Natural killer cell (primary cell): ENCODE measurements at regions not wholly inside any gene's neighbourhood (a gene's known extent, or its start where the extent isn't known, plus 50 kb on each side); places are given as distances from the start of the nearest gene placed in this dataset.

ENCODE experiments used
- ATAC-seq, 3 donors: fragments of 150-1000 bp in 2 of 3; fragments of 200-7000 bp in 1 of 3; cut with Tn5 transposase; 1 replicate in 1 of 3; 2 replicates in 2 of 3; pipeline ENCODE4 v1.10.0; 2021; ENCODE audit warnings: mild to moderate bottlenecking in 2 of 3, moderate library complexity in 2 of 3
- DNase-seq, 2 donors: peaks; one replicate each; pipeline versions ENCODE4 v3.0.0 to v3.0.0-alpha.2; 2013 to 2021; ENCODE audit warnings: mixed read lengths in 1 of 2
- H3K27ac ChIP-seq: one replicate; pipeline ENCODE4 v1.5.1; 2013; ENCODE audit warnings: mild to moderate bottlenecking, low read length
- H3K27me3 ChIP-seq: one replicate; pipeline ENCODE4 v1.6.1; 2013; ENCODE audit warnings: low read length; ENCODE audit not compliant: control insufficient read depth, insufficient read depth
- H3K36me3 ChIP-seq: one replicate; pipeline ENCODE4 v1.6.1; 2013; ENCODE audit warnings: low read length; ENCODE audit not compliant: control insufficient read depth, insufficient read depth
- H3K4me1 ChIP-seq: one replicate; pipeline ENCODE4 v1.6.1; 2013; ENCODE audit warnings: low read length; ENCODE audit not compliant: control insufficient read depth, insufficient read depth
- H3K4me3 ChIP-seq: one replicate; pipeline ENCODE4 v1.5.1; 2013; ENCODE audit warnings: low read length
- H3K9me3 ChIP-seq: one replicate; pipeline ENCODE4 v1.6.1; 2013; ENCODE audit warnings: low read length; ENCODE audit not compliant: control insufficient read depth, insufficient read depth
- H3K27ac Mint-ChIP-seq, 2 donors: one replicate each; pipeline ENCODE4 v1.8.0; 2022; ENCODE audit warnings: mild to moderate bottlenecking in 2 of 2, mixed read lengths in 2 of 2, moderate library complexity in 1 of 2
- H3K27me3 Mint-ChIP-seq, 2 donors: one replicate each; pipeline ENCODE4 v1.8.0; 2022; ENCODE audit warnings: low read depth in 2 of 2, mixed read lengths in 2 of 2
- H3K36me3 Mint-ChIP-seq: one replicate; pipeline ENCODE4 v1.8.0; 2022; ENCODE audit warnings: mixed read lengths
- H3K4me1 Mint-ChIP-seq, 2 donors: one replicate each; pipeline ENCODE4 v1.8.0; 2022; ENCODE audit warnings: mixed read lengths in 2 of 2
- H3K4me3 Mint-ChIP-seq: one replicate; pipeline ENCODE4 v1.8.0; 2022; ENCODE audit warnings: mild to moderate bottlenecking, moderate library complexity, mixed read lengths
- H3K9me3 Mint-ChIP-seq, 2 donors: one replicate each; pipeline ENCODE4 v1.8.0; 2022; ENCODE audit warnings: mixed read lengths in 2 of 2
- WGBS: methylation state at CpG from one replicate; pipeline ENCODE4 v1.1.7; 2013; ENCODE audit warnings: missing lambda C conversion rate; ENCODE audit not compliant: insufficient coverage; 5-methylcytosine and 5-hydroxymethylcytosine counted together
- intact Hi-C: fragments of 100-400 bp; cut with micrococcal nuclease; formaldehyde crosslinking; loops from one replicate; pipeline ENCODE4 v1.14.2; 2022
- TF ChIP-seq, protein P1 (sequence below): fragments of 200-600 bp; IDR thresholded peaks from one replicate; pipeline ENCODE4 v1.8.0; 2022; ENCODE audit warnings: antibody characterized with exemption

DNA sequence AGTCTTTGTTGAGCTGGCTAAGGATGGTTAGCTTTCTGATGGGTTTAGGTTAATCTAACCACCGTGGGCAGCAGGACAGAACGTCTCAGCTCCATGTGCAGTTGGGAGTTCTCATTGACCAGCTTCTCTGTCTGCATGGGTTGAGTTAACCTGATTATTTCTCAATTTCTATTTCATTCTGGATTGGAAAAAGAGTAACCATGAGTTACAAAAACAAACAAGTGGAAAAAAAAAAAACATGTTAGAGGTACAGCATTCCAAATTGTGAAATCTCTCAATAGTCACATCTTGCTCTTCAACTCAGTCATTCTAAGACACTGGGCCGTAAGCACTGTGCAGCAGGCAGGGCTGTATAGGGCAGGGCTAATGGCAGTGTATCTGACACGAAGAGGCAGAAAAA is 343.7 kb upstream of the KLF4 start:
- Histone ChIP-seq H3K27ac (no peak overlapping the region), H3K27me3 (no peaks in the 10 kb centered on the region), H3K36me3 (no peaks in the 10 kb centered on the region), H3K9me3 (no peaks in the 10 kb centered on the region), H3K4me1 (no peaks in the 10 kb centered on the region), H3K4me3 (no peak overlapping the region)
- TF ChIP-seq, protein P1, sequence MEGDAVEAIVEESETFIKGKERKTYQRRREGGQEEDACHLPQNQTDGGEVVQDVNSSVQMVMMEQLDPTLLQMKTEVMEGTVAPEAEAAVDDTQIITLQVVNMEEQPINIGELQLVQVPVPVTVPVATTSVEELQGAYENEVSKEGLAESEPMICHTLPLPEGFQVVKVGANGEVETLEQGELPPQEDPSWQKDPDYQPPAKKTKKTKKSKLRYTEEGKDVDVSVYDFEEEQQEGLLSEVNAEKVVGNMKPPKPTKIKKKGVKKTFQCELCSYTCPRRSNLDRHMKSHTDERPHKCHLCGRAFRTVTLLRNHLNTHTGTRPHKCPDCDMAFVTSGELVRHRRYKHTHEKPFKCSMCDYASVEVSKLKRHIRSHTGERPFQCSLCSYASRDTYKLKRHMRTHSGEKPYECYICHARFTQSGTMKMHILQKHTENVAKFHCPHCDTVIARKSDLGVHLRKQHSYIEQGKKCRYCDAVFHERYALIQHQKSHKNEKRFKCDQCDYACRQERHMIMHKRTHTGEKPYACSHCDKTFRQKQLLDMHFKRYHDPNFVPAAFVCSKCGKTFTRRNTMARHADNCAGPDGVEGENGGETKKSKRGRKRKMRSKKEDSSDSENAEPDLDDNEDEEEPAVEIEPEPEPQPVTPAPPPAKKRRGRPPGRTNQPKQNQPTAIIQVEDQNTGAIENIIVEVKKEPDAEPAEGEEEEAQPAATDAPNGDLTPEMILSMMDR = no peak
- intact Hi-C loops = no loop called here
- ATAC-seq (no peak), DNase-seq (no peak)
- H3K4me3 Mint-ChIP-seq = no peak overlapping the region
- H3K36me3 Mint-ChIP-seq = no peaks in the 10 kb centered on the region
- no peak overlapping the region for H3K27ac Mint-ChIP-seq
- WGBS = 79% methylated on average over 4 of the region's 4 CpGs
- no peaks in the 10 kb centered on the region for H3K4me1 Mint-ChIP-seq
- peaks cover 5 to 10% of the 10 kb centered on the region in 2 donors for H3K9me3 Mint-ChIP-seq
- no peaks in the 10 kb centered on the region for H3K27me3 Mint-ChIP-seq

DNA sequence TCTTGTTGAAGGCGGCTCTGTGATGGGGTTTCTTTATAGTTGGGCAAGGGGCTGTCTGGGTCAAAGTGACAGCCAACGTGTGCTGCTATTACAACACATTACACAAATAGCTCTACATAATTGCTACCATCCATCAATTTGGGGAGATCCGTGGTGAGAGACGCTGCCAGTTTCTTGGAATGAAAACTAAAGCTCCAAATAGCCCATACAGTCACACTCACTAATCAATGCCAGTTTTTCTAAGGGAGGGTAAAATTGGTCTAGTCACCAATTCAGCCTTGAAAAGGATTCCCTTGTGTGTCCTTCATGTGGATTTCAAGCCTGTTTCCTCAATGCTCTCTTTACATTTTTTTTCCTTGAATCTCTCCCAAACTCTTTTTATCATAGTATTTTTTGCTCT is 343.3 kb upstream of the KLF4 start:
- H3K36me3 Mint-ChIP-seq = no peaks in the 10 kb centered on the region
- Histone ChIP-seq H3K27me3 (no peaks in the 10 kb centered on the region), H3K27ac (no peak overlapping the region), H3K36me3 (no peaks in the 10 kb centered on the region), H3K4me1 (no peaks in the 10 kb centered on the region), H3K9me3 (no peaks in the 10 kb centered on the region), H3K4me3 (no peak overlapping the region)
- no peak for DNase-seq
- no peak overlapping the region for H3K27ac Mint-ChIP-seq
- no peak for ATAC-seq
- H3K4me3 Mint-ChIP-seq = no peak overlapping the region
- H3K4me1 Mint-ChIP-seq = no peaks in the 10 kb centered on the region
- H3K9me3 Mint-ChIP-seq = peaks cover 5 to 10% of the 10 kb centered on the region in 2 donors
- 81% methylated on average over 2 of the region's 4 CpGs for WGBS
- TF ChIP-seq, protein P1 = no peak
- intact Hi-C loops = no loop called here
- H3K27me3 Mint-ChIP-seq = no peaks in the 10 kb centered on the region

DNA sequence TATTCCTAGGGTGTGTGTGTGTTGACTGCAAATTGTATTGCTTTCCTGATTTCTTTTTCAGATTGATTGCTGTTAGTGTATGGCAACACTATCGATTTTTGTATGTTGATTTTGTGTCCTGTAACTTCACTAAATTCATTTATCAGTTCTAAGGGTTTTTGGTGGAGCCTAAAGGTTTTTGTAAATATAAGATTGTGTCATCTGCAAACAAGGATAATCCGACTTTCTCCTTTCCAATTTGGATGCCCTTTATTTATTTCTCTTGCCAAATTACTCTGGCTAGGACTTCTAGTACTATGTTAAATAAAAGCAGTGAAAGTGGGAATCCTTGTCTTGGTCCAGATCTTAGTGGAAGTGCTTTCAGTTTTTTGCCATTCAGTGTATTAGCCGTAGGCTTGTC is 340.9 kb upstream of the KLF4 start:
- no peak overlapping the region for H3K4me3 Mint-ChIP-seq
- WGBS = 80% methylated on average over 1 of the region's 3 CpGs
- no peak overlapping the region for H3K27ac ChIP-seq
- no peak overlapping the region for H3K27ac Mint-ChIP-seq
- no peaks in the 10 kb centered on the region for H3K27me3 ChIP-seq
- ATAC-seq = no peak
- no peaks in the 10 kb centered on the region for H3K36me3 ChIP-seq
- no peak for DNase-seq
- peaks cover 2 to 10% of the 10 kb centered on the region in 2 donors for H3K9me3 Mint-ChIP-seq
- H3K4me1 Mint-ChIP-seq = no peaks in the 10 kb centered on the region
- H3K27me3 Mint-ChIP-seq = no peaks in the 10 kb centered on the region
- TF ChIP-seq, protein P1 = no peak
- H3K4me1 ChIP-seq = no peaks in the 10 kb centered on the region
- H3K36me3 Mint-ChIP-seq = no peaks in the 10 kb centered on the region
- H3K4me3 ChIP-seq = no peak overlapping the region
- no peaks in the 10 kb centered on the region for H3K9me3 ChIP-seq
- intact Hi-C loops = no loop called here

DNA sequence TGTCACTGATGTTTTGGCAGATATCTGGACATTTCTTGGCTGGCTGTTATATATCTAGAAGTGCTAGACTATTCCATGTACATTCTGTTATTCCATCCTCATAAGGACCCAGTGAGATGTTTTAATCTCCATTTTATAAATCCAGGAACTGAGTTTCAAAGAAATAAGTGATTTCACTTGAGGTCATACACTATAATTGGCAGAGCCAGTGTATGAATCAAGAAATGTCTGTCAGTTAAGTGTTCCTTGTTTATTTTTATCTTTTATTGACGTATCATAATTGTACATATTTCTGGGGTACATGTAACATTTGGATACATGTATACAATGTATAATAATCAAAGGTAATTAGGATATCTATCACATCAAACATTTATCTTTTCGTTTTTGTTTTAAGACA is 338.3 kb upstream of the KLF4 start:
- no peak overlapping the region for H3K4me3 ChIP-seq
- intact Hi-C loops = no loop called here
- H3K36me3 ChIP-seq = no peaks in the 10 kb centered on the region
- Mint-ChIP-seq H3K27ac (no peak overlapping the region), H3K4me1 (no peaks in the 10 kb centered on the region), H3K9me3 (peaks cover 2 to 12% of the 10 kb centered on the region in 2 donors), H3K4me3 (no peak overlapping the region), H3K27me3 (no peaks in the 10 kb centered on the region), H3K36me3 (no peaks in the 10 kb centered on the region)
- H3K9me3 ChIP-seq = no peaks in the 10 kb centered on the region
- TF ChIP-seq, protein P1 = no peak
- no peak for ATAC-seq
- DNase-seq = no peak
- no peak overlapping the region for H3K27ac ChIP-seq
- WGBS = 83% methylated on average over 1 of the region's 2 CpGs
- H3K27me3 ChIP-seq = no peaks in the 10 kb centered on the region
- no peaks in the 10 kb centered on the region for H3K4me1 ChIP-seq
